CD4-positive, alpha-beta T cell treated with Interleukin-15 for 4 hours (primary cell): ENCODE measurements at regions not wholly inside any gene's neighbourhood (a gene's known extent, or its start where the extent isn't known, plus 50 kb on each side); places are given as distances from the start of the nearest gene placed in this dataset.
"Not testable (repeated sequence)": the region's sequence is repeated elsewhere in the genome, so short reads cannot be mapped to it uniquely, and the experiment has no call there.

Experiments
- DNase-seq: peaks from one replicate; pipeline ENCODE4 v3.0.0-alpha.2; 2020; ENCODE audit warnings: low spot score

DNA sequence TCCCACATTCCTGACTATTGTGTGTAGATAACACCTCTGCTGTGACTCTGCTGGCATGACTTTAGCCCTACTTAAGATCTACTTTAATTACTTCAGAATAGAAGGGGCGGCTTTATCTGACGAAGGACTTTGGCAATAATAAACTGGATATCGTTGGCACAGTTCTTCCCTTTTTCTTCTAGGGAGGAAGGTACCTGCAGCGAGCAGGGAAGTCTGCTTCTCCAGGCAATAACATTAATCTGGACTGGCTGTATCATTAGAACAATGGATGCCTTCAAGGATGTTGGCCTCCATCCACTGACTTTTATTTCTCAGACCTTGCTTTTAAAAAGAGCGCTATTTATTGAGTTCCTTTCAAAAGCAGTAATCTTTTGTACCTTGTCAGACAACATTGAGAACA lies 172.6 kb upstream of the THSD7A start:
- DNase-seq: no peak

DNA sequence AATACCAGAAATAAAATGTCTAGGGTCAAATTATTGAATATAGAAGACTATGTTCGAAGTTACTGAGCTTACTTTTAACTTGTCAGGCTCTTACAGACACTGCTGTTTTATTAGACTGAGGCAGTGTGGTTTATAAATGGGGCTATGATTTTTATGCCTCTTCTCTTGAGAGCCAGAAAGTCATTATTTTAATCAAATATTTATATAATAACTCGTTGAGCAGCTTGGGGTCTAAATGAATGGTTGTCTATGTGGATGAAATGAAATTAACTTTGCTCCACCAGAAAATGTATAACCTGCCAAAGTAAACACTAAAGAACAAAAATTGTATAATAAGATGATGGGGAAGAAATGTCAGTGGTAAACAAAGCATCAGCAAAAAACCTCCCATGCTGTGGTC lies 175.6 kb upstream of the THSD7A start:
- DNase-seq: no peak

DNA sequence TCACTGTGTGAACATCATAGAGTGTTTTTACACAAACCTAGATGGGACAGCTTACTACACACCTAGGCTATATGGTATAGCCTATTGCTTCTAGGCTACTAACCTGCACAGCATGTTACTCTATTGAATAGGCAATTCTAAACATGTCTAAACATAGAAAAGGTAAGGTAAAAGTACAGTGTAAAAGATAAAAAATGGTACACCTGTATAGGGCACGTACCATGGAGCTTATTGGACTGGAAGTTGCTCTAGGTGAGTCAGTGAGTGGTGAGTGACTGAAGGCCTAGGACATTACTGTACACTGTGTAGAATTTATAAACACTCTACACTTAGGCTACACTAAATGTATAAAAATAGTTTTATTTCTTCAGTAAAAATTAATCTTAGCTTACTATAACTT lies 182.0 kb upstream of the THSD7A start:
- no peak for DNase-seq

DNA sequence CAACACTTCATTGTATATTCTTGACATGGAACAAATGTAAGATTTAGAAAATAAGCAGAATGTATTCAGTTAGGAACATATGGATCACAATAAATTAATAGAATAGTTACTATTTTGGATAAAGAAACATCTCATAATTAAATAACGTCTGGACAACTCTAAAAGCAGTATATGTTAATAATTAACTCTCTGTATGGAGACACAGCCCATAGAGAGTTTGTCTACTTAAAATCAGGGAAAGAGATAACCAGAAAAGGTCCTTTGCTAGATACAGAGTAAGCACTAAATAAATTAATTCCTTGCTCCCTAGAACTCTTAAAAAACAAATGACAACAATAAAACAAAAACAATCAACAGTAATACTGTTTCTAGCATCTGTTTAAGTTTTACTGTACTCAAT lies 184.4 kb upstream of the THSD7A start:
- DNase-seq: no peak

- DNase-seq: no peak
Observed at GRCh38 chr7:12017046-12017445, 185.0 kb upstream of the THSD7A start.

- DNase-seq: not testable (repeated sequence)
Observed at GRCh38 chr7:12022011-12022410, 189.1 kb upstream of the TMEM106B start.

DNA sequence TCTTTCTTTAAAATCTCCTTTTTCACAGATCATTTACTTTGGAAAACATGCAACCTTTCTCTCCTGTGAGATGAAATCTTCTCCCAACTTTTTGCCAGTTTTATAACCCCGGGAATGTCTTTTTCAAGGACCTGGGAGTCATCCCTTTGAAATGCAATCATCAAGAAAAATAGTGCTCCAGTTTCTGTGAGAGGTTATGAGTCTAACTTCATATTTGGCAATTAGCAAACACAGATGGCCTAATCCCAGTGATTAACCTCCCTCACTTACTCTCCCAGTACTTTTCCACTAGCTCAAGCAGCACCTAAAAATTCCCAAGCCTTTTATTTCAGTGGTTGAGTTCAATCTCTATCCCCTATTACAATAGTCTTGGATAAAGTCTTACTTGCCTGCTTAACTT lies 185.8 kb upstream of the TMEM106B start:
- DNase-seq: no peak

DNA sequence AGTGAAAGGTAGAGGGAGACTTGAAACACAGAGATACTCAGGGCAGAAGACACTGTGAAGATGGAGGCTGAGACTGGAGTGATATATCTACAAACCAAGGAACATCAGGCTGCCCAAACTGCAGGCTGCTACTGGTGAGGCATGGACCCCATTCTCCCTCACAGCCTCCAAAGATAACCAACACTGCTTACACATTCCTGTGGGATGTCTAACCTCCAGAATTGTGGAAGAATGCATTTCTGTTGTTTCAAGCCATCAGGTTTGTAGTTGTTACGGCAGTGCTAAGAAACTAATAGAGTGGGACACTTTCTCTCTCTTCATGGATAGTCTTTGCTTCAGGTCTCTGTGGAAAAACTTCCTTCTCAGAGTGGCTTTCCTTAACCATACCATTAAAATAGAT lies 182.6 kb upstream of the TMEM106B start:
- DNase-seq: no peak

GRCh38 chr7:12030116-12030515 lies 181.0 kb upstream of the TMEM106B start:
- no peak for DNase-seq

DNA sequence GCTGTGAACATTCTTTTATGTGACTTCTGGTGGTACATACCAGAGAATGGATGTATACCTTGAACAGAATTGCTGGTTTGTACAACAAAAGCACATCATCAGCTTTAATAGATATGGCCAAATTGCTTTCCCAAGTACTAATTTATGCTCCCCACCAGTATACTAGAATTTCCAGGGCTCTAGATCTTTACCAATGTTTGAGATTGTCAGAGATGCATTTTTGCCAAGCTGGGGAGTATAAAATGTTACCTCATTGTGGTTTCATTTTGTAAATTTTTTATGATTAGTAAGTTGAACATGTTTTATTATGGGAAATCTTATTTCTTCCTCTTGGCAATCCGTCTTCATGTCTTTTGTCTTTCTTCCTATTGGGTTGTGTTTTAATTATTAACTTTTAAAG lies 179.9 kb upstream of the TMEM106B start:
- DNase-seq: no peak

DNA sequence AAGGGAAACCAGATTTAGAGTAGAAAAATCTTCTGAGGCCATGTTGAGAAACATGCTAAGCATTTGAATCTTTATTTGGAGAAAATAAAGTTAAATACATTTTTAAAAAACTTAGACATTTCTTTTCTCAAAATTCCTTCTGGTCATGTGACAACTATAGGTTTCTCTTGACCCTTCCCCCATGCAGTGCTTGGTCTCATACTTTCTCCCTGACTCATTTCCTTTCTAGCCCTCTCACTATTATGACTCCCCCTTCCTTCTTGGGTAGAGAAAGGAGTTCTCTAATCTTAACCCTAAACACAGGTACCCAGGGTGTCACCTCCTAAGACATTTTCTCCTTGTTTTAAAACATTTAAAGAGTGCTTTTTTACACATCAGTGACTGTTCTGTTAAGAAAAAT lies 179.5 kb upstream of the TMEM106B start:
- no peak for DNase-seq

GRCh38 chr7:12032146-12032545 lies 178.9 kb upstream of the TMEM106B start:
- DNase-seq: no peak

DNA sequence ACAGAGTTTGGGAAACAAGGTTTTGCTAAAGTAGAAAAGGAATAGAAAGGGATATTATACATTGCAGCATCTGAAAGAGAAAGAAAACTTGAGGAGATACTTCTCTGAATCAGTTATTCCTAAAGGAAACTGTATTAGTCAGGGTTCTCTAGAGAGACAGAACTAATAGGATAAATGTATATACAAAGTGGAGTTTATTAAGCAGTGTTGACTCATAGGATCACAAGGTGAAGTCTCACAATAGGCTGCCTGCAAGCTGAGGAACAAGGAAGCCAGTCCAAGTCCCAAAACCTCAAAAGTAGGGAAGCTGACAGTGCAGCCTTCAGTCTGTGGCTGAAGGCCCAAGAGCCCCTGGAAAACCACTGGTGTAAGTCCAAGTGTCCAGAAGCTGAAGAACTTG lies 167.6 kb upstream of the TMEM106B start:
- not testable (repeated sequence) for DNase-seq

DNA sequence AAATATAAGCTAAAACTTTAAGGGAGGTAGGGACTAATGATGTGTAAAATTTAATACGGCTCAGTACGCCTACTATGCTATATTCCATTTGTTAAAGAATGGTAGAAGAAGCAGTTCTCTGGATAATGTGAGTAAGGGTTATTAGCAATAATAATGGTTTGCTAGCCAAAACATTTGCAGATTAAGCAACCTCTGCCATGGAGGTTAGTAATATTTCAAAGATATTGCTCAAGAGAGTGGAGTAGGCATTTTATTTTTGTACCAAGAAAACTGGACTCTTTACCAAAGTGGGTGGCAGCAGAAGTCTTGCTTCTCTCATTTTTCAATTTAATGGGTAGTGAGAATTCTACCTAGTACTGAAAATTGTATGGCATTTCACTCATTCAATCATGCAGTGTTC lies 158.9 kb upstream of the TMEM106B start:
- DNase-seq: no peak

DNA sequence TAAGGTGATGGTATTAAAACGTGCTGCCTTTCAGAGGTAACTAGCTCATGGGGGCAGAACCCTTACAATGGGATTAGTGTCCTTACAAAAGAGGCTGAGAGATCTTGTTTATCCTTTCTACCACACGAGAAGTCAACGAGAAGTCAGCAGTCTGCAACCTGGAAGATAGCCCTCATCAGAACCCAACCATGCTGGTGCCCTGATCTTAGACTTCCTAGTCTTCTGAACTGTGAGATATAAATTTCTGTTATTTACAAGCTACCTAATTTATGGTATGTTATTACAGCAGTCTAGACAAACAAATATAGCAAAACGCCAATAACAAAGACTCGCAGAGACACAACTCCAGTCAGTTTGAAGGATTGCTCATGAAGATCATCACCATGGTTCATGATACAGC lies 157.5 kb upstream of the TMEM106B start:
- DNase-seq: no peak

DNA sequence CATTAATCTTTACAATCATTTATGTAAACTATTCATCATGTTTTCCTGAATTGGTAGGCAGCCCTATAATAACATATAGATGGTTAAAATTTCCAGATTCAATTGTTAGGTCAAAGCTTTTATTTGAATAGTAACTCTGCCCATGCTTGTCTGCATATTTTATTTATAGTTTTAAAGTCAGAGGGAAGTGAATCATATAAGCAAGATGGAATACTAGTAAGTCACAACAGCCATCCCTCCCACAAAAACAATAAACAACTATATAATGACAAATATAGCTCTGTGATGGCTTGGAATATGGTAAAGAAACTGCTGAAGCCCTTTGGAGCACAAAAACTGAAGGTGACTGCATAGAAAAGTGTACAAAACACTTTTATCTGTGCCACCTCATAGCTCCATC lies 156.3 kb upstream of the TMEM106B start:
- no peak for DNase-seq

- no peak for DNase-seq
Observed at GRCh38 chr7:12056381-12056780, 154.7 kb upstream of the TMEM106B start.

DNA sequence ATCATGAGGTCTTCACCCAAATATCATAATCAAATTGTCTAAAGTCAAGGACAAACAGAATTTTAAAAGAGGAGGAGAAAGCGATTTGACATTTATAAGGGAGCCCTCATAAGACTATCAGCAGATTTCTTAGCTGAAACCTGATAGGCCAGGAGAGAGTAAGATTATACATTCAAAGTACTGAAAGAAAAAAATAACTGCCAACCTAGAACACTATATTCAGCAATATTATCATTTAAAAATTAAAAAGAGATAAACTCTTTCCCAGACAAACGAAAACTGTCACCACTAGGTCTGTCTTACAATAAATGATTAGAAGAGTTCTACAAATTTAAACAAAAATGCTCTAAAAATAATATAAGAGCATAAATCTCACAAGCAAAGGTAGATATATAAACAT lies 154.1 kb upstream of the TMEM106B start:
- no peak for DNase-seq

- no peak for DNase-seq
Observed at GRCh38 chr7:12062062-12062461, 149.0 kb upstream of the TMEM106B start.

DNA sequence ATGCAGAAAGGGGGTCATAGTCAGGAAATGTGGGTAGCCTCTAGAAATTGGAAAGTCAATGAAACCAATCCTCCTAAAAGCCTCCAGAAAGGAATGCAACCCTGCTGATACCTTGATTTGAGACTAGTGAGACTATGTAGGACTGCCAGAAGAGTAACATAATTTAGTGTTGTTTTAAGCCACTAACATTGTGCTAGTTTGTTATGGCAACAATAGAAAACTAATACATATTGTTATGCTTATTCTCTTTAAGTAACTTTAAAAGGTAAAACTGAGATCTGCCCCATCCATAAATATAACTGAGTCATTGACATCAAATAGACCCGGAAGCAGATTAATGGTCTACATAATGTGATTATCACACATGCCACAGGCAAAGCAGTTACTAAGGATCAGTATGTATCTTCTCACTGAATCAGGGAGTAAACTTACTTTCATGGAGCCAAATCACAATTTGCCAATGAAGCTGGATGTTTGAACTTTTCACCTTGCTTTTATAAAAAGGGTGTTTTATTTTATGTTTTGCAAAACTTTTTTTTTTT lies 146.4 kb upstream of the TMEM106B start:
- no peak for DNase-seq

GRCh38 chr7:12066004-12066403 lies 145.1 kb upstream of the TMEM106B start:
- no peak for DNase-seq

DNA sequence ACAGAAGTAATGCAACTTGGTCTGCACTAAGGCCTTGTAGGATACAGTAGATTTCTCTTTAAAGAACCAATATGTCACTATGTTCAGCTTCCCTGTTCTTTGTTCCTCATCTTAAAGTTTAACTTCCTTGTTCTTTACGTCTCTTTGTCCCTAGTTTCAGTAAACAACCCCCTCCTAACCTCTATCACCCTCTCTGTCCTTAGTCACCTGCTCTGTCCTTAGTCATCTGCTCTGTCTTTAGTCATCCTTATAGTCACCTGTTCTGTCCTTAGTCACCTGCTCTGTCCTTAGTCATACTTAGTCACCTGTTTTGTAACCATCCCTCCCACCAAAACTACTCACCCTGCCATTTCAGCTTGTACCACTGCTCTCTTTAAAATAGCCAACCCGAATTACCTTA lies 144.6 kb upstream of the TMEM106B start:
- DNase-seq: no peak

- DNase-seq: peak; percentile 68
Observed at GRCh38 chr7:12067156-12067831, 143.8 kb upstream of the TMEM106B start.

DNA sequence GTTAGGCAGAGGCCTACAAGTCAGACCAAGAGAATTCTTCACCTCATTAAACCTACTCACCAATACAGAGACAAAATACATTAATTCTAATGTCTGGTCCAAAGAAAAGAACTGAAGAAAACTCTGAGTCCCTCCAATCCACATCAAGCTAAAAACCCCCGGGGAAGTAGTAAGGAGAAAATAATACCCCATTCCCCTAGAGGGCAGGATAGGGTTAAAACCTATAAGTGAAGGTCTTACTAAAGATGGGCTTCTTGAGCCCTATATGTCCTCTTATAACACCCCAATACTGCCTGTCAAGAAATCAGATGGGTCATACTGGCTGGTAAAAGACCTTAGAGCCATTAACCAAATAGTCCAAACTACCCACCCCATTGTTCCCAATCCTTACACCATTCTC lies 141.3 kb upstream of the TMEM106B start:
- DNase-seq: no peak
